ENCODE measurements at regions not wholly inside any gene's neighbourhood (a gene's known extent, or its start where the extent isn't known, plus 50 kb on each side); places are given as distances from the start of the nearest gene placed in this dataset.

DNA sequence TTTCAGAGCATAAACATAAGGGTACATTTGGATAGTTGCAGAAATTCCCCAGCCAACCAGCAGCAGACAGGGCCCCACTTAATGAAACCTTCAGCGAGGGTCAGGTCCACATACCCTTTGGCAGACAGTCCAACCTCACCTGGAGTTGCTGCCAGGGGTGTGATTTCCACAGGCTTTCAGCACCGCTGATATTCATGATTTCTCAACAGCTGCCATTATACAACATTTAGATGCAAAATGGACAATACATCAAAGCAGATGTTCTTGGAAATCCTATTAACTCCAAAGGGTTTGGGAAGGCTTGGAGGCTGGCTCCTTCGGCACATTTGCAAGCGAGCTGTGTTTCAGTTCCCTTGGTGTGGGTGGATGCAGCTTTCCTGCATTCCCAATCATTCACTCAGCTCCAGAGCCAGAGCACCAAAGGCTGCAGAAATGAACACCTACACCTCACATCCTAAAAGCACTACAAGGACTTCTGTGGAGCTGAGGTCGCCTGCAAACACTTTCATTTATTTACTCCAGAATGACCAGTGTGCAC is 147.2 kb upstream of the VSTM2B start:
- Histone ChIP-seq H3K36me3 (ENCODE audit: insufficient read depth, low read length) (no peaks in the 10 kb centered on the region), H3K27me3 (ENCODE audit: insufficient read depth, low read depth, low read length) (no peaks in the 10 kb centered on the region), H3K9me2 (ENCODE audit: insufficient read depth, low read length) (no peaks in the 10 kb centered on the region), H3K4me3 (ENCODE audit: low read length) (no peak overlapping the region), H2AFZ (ENCODE audit: low read depth, low read length) (no peak overlapping the region), H3K79me2 (replicated peaks; ENCODE audit: insufficient read depth, low read length) (no peaks in the 10 kb centered on the region), H3K4me2 (ENCODE audit: low read length) (no peak overlapping the region), H4K20me1 (ENCODE audit: insufficient read depth) (no peaks in the 10 kb centered on the region), H3K9me3 (ENCODE audit: low read length) (no peaks in the 10 kb centered on the region), H3K9ac (ENCODE audit: low read length) (no peak overlapping the region), H3F3A (ENCODE audit: insufficient read depth, low read length, poor library complexity, severe bottlenecking) (no peaks in the 10 kb centered on the region), H3K27ac (ENCODE audit: low read length) (no peak overlapping the region)
- TF ChIP-seq SMC3 (conservative IDR thresholded peaks at IDR 0.05; ENCODE audit: poor library complexity) (no peak), EZH2 (IDR thresholded peaks at IDR 0.05; ENCODE audit: borderline replicate concordance, insufficient read depth, low read length, poor library complexity, severe bottlenecking) (no peak), EP300 (conservative IDR thresholded peaks at IDR 0.05; ENCODE audit: poor library complexity, severe bottlenecking) (no peak), POLR2AphosphoS5 (IDR thresholded peaks at IDR 0.05) (no peak), RAD21 (conservative IDR thresholded peaks at IDR 0.05) (no peak)
- TF ChIP-seq, protein P1, sequence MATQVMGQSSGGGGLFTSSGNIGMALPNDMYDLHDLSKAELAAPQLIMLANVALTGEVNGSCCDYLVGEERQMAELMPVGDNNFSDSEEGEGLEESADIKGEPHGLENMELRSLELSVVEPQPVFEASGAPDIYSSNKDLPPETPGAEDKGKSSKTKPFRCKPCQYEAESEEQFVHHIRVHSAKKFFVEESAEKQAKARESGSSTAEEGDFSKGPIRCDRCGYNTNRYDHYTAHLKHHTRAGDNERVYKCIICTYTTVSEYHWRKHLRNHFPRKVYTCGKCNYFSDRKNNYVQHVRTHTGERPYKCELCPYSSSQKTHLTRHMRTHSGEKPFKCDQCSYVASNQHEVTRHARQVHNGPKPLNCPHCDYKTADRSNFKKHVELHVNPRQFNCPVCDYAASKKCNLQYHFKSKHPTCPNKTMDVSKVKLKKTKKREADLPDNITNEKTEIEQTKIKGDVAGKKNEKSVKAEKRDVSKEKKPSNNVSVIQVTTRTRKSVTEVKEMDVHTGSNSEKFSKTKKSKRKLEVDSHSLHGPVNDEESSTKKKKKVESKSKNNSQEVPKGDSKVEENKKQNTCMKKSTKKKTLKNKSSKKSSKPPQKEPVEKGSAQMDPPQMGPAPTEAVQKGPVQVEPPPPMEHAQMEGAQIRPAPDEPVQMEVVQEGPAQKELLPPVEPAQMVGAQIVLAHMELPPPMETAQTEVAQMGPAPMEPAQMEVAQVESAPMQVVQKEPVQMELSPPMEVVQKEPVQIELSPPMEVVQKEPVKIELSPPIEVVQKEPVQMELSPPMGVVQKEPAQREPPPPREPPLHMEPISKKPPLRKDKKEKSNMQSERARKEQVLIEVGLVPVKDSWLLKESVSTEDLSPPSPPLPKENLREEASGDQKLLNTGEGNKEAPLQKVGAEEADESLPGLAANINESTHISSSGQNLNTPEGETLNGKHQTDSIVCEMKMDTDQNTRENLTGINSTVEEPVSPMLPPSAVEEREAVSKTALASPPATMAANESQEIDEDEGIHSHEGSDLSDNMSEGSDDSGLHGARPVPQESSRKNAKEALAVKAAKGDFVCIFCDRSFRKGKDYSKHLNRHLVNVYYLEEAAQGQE (IDR thresholded peaks at IDR 0.05; ENCODE audit: borderline replicate concordance): no peak
- TF ChIP-seq, protein P2, sequence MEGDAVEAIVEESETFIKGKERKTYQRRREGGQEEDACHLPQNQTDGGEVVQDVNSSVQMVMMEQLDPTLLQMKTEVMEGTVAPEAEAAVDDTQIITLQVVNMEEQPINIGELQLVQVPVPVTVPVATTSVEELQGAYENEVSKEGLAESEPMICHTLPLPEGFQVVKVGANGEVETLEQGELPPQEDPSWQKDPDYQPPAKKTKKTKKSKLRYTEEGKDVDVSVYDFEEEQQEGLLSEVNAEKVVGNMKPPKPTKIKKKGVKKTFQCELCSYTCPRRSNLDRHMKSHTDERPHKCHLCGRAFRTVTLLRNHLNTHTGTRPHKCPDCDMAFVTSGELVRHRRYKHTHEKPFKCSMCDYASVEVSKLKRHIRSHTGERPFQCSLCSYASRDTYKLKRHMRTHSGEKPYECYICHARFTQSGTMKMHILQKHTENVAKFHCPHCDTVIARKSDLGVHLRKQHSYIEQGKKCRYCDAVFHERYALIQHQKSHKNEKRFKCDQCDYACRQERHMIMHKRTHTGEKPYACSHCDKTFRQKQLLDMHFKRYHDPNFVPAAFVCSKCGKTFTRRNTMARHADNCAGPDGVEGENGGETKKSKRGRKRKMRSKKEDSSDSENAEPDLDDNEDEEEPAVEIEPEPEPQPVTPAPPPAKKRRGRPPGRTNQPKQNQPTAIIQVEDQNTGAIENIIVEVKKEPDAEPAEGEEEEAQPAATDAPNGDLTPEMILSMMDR (IDR thresholded peaks at IDR 0.05; ENCODE audit: poor library complexity, severe bottlenecking): no peak

DNA sequence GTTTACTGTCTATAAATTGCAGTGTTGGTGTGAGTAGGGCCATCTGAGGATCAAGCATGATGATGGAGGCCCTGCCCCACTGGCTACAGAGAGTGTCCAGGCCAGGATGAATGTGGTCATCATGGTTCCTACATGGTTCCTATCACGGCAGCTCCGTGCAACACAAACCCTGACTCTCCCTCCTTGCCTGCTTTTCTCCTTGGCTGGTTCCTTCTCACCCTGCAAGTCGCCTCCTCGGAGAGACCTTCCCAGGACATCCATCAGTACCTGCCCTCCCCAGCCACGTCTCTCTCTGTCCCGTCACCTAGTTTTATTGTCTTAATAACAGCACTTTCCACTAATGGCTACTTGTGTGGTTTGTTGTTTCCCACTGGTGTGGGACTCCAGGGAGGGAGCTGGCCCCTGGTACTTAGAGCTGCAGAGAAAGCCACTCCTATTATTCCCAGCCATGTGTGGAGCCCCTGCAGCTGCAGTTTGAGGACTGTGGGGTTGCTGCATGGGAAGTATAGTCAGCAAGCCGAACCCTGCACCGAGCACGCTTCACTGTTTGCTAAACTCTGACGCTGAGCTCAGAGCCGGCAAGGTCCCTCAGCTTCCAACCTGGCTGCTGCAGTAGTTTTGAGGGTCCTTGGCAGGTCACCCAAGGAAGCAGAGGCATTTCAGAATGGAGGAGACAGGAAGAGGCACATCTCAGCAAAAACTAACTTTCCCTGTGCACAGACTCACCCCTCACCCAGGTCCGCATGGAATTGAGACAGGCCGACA is 146.4 kb upstream of the VSTM2B start:
- Histone ChIP-seq H3K9me2 (ENCODE audit: insufficient read depth, low read length) (no peaks in the 10 kb centered on the region), H2AFZ (ENCODE audit: low read depth, low read length) (no peak overlapping the region), H3K4me3 (ENCODE audit: low read length) (no peak overlapping the region)

More for the DNA sequence above, 146.4 kb upstream of the VSTM2B start:
- Histone ChIP-seq H3K36me3 (ENCODE audit: insufficient read depth, low read length) (no peaks in the 10 kb centered on the region), H3F3A (ENCODE audit: insufficient read depth, low read length, poor library complexity, severe bottlenecking) (no peaks in the 10 kb centered on the region), H3K79me2 (replicated peaks; ENCODE audit: insufficient read depth, low read length) (no peaks in the 10 kb centered on the region), H3K27ac (ENCODE audit: low read length) (no peak overlapping the region), H3K9ac (ENCODE audit: low read length) (no peak overlapping the region), H4K20me1 (ENCODE audit: insufficient read depth) (no peaks in the 10 kb centered on the region), H3K9me3 (ENCODE audit: low read length) (no peaks in the 10 kb centered on the region), H3K4me2 (ENCODE audit: low read length) (no peak overlapping the region), H3K27me3 (ENCODE audit: insufficient read depth, low read depth, low read length) (no peaks in the 10 kb centered on the region)
- TF ChIP-seq SMC3 (conservative IDR thresholded peaks at IDR 0.05; ENCODE audit: poor library complexity): no peak
- no peak for TF ChIP-seq EZH2 (IDR thresholded peaks at IDR 0.05; ENCODE audit: borderline replicate concordance, insufficient read depth, low read length, poor library complexity, severe bottlenecking)
- TF ChIP-seq, protein P1 (IDR thresholded peaks at IDR 0.05; ENCODE audit: borderline replicate concordance): no peak
- TF ChIP-seq, protein P2 (IDR thresholded peaks at IDR 0.05; ENCODE audit: poor library complexity, severe bottlenecking): no peak
- TF ChIP-seq RAD21 (conservative IDR thresholded peaks at IDR 0.05): no peak
- no peak for TF ChIP-seq POLR2AphosphoS5 (IDR thresholded peaks at IDR 0.05)
- no peak for TF ChIP-seq MXI1 (conservative IDR thresholded peaks at IDR 0.05; ENCODE audit: poor library complexity, severe bottlenecking)
- no peak for TF ChIP-seq EP300 (conservative IDR thresholded peaks at IDR 0.05; ENCODE audit: poor library complexity, severe bottlenecking)

All from neural cell (in vitro differentiated cells).